GM11168 (cell line): ENCODE measurements at regions not wholly inside any gene's neighbourhood (a gene's known extent, or its start where the extent isn't known, plus 50 kb on each side); places are given as distances from the start of the nearest gene placed in this dataset.

Experiments used
- in situ Hi-C: fragments of 300-500 bp; cut with MboI; formaldehyde crosslinking; loops from one replicate; pipeline ENCODE4 v1.12.0; 2022; ENCODE audit warnings: low sequenced_read_pairs; ENCODE audit not compliant: unreplicated experiment

DNA sequence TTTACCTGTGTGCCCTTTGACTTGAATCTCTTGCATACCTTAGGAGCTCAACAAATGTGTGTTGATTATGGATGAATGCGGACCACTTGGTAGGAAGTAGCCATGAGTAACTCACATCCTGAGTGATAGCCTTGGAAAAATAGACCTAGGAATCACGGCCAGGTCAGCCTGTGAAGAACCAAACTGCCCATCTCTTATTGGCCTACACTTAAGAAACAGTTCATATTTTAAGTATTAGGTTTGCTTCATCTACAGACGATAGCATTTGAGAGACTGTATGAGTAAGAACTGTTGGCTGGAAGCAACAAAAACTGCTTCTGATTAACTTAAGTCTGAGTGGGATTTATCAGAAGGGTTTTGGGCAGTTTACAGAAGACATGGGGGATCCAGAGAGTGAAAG is 152.5 kb upstream of the ADRA1D start:
- in situ Hi-C loops, result no loop called here

DNA sequence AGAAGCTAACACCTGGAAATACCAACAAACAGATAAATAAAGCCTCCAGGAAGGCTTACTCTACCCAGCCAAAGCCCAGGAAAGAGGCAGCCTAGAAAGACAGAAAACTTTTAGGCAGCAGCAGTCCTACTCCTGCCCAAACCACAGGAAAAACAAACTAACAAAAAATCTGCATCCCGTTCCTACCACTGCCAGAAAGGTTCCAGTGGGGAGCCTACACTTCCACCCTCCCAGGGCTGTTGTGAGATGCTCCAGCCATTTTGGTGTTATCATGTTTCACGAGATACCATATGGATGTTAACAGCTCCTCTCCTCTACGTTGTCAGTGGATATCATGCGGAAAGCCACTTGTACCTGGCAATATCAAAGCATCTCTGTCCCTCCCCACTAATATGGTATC is 135.9 kb upstream of the ADRA1D start:
- in situ Hi-C loops, result no loop called here

DNA sequence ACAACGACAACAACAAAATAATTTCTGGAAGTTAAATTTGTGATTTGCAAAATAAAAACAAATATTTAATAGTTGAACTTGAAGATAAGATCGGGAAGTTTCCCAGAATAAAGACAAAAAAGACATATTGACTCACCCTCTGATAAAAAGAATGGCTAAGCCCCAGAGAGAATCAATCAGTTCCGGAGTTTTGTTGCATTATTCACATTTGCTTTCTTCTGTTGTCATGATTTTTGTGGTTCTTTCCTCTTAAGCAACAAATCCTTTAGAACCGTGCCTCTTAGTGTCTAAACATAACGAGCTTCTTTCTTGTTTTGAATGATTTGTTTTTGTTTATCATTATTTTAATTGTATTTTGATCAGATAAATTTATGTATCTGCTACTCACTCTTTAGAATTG is 134.9 kb upstream of the ADRA1D start:
- in situ Hi-C loops, result no loop called here

DNA sequence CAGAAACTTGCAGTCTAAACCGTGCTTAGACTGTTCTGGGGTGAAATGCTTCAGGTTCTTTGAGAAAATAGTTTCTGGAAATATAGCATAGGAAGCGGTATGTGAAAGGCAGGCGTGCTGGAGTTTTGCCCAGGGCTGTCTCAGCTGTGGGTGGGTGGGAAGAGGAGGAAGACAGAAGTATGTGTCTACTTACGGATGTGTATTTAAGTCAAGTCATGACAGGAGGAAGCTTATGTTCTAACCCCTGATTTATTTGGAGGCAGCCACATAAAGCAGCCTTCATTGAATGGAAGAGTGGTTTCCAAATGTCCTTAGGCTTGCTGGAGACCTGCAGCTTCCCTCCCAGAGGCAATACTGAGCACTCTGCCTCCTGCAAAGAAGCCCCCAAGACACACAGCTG is 126.8 kb upstream of the ADRA1D start:
- in situ Hi-C loops, result no loop called here

DNA sequence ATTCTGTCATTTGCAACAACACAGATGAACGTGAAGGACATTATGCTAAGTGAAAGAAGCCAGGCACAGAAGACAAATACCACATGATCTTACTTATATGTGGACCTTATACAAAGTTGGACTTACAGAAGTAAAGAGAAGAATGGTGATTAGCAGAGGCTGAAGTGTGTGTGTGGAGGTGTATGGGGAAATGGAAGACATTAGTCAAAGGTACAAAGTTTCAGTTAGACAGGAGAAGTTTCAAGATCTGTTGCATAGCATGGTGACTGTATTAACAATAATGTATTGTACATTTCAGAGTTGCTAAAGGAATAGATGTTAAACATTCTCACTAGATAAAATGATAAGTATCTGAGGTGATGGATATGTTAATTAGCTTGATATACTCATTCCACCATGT is 124.4 kb upstream of the ADRA1D start:
- in situ Hi-C loops, result no loop called here

DNA sequence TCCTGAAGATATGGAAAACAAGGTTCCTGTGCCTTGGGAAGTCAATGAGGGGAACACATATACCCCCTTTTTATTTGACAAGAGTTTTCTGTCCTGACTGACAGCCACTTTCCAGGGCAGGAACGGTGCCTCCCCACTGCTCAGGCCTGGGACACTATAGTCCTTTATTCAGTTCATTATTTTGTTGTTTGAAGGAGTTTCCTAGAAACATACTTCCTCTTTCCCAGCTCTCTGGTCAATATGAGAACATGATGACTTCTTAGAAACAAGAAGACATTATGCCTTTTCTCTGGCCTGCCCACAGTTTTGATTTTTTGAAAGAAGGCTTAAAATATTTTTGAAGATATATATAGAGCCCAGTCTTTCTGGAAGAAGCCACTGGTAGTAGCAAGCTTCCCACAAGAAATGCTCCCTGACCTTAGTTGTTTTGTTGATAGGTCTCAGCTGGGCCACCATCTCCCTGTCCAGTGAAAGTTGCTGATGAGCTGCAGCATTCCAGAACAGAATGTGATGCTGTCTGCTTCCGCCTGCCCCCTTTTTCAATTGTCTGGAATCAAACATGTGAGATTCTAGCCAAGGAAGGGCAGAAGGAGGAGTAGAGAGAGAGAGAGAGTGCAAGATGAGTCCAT is 122.7 kb upstream of the ADRA1D start:
- in situ Hi-C loops, result no loop called here

DNA sequence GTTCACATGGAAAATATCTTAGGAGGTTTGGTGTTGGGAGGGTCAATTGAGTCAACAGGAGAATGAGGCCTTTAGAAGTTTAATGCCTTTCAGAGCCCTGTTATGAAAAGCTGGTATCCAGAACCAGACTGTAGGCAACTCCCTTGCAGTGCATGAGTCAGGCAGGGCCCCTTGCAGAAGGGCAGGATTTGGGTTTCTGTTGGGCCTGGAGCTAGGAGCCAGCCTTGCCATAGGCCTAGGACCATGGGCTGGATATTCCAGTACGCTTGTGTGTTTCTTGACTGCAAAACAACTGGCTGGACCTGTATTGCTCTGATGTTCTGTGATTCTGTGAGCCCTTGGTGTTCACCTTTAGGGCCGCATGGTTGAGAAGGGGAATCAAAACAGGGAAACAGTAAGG is 121.8 kb upstream of the ADRA1D start:
- in situ Hi-C loops, result no loop called here

DNA sequence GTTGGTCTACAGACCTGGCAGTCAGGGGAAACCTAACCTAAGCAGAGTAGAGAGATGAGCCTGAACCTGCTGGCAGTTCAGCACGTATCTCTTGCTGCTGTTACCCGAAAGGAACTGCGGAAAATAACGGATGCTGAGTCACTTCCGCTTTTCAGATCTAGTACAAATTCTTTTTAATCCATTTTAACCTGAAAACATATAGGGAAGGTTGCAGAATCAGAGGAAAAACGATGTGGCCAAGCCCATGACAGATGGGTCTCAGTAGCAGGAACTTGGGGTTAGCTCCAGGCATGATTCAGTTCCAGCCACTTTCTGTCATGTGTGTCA is 120.7 kb upstream of the ADRA1D start:
- in situ Hi-C loops, result no loop called here

DNA sequence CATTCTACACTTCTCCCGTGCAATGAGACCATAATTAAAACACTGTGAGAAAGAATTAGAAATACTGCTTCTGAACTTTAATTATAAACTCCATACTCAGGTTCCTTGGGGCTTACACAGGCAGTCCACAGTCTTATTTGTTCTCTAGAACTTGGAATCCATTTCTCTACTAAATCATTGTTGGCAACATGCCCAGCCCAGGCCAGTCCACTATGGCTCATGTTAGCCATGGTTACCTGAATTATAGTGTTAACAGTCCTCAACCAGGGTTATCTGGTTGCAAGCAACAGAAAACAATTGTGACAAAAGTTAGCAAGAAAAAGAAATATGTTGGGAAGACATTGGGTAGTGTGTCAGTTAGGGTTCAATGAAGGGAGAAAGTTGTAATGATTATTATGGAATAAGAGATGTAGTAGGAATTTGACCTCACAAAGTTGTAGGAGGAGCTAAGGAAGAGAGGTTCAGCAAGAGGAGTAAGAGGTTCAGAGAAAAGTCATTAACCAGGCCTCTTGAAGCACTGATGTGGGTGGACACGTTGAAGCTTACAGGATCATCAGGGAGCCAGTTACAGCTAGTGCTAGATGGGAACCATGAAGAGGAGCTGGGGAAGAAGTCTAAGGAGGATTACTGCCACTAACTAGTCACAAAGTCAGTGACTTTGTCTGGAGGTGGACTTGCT is 120.2 kb upstream of the ADRA1D start:
- in situ Hi-C loops, result no loop called here

DNA sequence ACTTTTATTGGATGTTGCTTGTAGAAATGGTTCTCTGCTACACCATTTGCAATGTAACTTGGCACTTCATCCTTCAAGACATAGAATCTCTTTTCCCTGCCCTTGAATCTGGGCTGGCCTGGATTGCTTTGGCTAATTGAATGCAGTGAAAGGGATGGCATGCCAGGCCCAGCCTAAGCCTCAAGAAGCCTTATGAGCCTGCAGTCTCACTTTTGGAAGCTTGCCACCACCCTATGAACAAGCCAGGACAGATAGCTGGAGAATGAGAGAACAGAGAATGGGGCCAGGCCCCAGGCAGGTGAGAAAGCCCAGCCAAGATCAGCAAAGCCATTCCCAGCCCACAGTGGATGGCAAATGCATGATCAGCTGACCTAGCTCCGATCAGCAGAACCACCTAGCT is 117.0 kb upstream of the ADRA1D start:
- in situ Hi-C loops, result no loop called here

DNA sequence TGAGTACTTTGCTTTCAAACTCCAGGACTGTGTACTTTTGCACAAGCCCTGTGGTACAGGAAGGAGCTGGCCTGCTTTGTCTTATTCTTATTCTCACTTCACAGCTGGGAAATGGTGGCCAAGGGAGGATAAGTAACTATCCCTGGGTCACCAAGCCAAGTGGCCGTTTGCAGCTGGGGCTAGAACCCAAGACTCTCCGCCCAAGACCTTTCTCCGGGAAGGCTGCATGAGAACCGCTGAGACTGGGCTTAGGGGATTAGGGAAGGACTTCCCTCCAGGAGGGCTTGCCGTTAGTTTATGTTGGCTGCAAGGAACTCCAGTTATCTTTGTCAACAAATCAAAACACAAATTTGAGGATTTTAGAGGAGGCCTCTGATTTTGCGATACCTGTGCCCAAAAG is 109.5 kb upstream of the ADRA1D start:
- in situ Hi-C loops, result no loop called here

DNA sequence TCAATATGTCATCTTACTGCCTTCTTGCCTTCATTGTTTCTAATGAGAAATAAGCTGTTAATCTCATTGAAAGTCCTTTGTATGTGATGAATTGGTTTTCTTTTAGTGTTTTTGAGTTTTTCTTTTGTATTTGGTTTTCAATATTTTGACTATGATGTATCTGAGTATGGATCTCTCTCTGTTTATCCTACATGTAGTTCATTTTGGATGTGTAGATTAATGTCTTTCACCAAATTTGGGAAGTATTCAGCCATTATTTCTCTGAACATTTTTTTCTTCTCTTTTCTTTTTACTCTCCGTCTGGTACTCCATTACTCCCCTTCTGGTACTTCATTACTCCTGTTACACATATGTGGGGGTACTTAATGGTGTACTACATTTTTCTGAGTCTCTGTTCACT is 103.3 kb upstream of the ADRA1D start:
- in situ Hi-C loops, result no loop called here

DNA sequence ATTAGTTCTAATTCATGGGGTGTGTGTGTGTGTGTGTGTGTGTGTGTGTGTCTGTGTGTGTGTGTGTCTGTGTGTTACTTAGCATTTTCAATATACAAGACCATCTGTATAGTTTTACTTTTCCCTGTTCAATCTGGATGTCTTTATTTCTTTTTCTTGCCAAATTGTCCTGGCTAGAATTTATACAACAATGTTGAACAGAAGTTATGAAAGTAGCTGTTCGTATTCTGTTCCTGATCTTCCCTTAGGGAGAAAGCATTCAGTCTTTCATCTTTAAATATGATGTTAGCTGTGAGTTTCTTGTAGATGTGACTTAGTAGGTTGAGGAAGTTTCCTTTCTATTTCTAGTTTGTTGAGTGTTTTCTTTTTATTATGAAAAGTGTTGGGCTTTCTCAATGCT is 101.0 kb upstream of the ADRA1D start:
- in situ Hi-C loops, result no loop called here

DNA sequence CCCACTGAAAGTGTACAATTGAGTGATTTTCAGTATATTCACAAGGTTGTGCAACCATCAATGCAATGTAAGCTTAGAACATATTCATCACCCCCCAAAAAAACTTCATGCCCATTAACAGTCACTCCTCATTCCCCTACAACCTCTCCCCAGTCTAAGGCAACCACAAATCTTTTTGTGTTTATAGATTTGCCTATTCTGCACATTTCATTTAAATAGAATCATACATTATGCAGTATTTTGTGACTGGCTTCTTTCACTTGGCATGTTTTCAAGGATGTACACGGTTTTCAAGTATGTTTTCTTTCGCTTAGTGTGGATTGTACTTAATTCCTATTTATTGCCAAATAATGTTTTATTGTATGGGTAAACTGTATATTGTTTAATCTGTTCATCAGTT is 95.6 kb upstream of the ADRA1D start:
- in situ Hi-C loops, result no loop called here

DNA sequence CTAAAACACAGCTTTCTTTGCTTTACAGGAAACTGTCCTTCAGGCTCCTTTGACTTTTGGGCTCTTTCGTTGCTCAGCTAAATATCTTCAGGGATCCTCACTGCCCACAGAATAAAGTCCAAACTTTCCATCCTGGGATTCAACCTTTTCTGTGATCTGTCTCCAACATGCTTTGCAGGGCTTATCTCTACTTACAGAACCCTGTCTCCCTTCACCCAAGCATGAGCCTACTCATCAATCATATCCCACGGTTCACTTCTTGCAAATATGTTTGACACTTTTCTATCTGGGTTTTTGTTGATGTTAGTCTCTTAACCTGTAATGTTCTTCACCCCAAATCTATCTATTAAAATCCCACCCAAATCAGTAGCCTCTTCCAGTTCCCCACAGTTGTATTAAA is 93.5 kb upstream of the ADRA1D start:
- in situ Hi-C loops, result no loop called here

DNA sequence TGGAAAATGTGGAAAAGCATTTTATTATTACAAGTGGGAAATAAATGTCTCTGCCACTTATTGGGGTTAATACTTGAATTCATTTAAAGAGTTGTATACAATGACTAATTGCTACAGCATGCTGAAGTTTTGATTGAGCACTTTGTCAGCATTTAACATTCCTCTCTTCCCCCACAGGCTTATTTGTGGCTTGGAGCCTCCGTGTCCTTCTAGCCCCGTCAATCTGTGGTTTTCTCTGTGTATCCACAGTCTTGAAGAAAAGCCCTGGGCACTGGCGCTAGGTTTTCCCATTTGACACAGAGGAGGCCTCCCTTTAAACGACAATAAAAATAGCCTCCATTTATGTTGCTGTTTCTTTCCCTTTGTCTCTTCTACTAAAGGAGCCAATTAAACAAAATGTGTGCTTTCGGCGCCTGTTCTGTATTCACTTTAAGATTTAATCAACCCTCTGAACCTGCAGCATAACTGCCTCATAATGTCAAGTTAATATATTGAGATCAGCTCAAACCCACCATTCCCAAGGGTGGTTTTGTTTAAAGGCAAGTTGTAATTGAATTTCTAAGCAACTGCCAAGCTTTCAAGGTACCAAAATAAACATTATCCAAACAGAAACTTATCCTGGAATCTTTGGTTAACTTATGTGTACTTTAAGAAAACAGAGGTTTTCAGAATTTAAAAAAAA is 92.9 kb upstream of the ADRA1D start:
- in situ Hi-C loops, result no loop called here

DNA sequence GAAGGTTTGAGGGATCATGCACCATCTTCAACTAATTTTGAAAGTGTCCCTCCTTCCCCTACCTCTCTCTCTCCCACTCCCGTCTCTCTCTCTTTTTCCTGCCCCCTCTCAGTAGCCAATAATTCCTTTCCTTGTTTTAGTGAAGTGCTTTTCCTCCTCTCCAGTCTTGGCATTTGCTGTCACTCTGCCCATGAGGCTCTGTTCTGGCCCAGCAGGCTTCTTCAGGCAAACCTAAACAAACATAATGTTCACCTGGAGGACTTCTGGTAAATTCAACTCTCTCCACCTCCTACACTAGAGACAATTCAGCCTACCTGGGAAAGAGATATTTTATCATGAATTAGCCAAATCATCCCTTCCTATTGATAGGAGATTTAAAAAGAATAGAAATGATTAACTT is 86.6 kb upstream of the ADRA1D start:
- in situ Hi-C loops, result no loop called here

DNA sequence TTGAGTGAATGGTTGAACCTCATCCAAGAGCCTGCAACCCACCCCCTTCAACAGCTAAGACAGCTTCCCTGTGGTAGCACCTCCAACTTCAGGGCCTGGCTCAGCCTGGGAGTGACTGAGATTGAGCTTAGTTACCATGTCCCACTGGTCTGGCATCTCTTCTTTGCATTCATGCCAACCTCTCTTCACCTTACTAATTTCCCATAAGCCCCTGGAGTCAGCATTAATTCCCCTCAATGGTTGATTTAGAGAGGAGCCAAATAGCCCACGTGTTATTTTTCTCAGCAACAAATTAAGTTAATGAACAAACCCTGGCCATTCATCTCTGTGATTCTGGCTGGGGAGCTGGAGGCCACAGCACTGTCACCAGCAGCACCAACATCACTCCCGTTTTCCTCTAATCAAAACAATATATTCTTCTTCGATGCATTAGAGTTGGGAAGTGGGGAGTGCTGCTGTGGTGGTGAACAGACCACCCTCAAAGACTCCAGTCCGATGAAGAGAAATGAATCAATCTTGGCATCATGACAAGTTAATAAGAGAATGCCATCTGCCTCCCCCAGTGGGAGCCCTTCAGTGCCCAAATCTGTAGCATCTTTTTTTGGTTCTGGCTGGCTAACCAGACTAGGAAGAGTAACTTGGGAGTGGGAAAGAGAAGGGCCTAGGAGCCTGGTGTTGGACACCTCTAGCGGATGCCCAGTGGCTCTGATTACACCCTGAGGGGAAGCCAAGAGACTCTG is 83.2 kb upstream of the ADRA1D start:
- in situ Hi-C loops, result no loop called here

DNA sequence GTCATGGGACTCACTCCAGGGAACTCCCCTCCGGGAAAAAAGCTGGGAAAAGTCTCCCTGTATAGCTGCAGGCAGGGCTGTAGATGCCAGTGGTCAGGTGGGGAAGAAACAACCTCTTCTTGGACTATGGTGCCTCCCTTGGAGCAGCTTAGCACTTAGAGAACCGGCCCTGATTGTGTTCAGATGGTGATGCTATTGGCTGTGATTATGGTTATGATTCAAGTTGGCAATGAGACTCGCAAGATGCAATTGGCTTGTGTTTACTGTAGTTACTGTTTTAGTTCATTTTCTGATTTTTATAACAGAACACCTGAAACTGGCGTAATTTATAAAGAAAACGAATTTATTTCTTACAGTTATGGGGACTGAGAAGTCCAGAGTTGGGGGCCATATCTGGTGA is 80.9 kb upstream of the ADRA1D start:
- in situ Hi-C loops, result no loop called here

DNA sequence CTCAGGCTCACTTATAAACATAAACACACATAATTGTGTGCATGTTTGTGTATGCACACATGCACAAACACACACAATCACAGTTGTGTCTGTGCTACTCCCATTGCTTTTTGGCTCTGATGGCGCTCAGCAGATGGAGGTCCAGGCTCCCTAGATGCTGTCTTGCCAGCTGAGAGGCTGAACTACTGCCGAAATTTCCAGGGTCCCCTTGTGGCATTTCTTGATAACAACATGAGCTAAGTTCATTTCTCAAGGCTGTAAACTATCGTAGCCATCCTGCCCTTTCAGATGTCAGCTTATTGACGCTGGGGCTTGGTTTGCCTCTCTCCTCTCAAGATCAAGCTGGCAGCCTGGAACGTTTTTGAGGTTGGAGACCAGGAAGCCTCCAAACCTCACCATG is 80.1 kb upstream of the ADRA1D start:
- in situ Hi-C loops, result no loop called here

DNA sequence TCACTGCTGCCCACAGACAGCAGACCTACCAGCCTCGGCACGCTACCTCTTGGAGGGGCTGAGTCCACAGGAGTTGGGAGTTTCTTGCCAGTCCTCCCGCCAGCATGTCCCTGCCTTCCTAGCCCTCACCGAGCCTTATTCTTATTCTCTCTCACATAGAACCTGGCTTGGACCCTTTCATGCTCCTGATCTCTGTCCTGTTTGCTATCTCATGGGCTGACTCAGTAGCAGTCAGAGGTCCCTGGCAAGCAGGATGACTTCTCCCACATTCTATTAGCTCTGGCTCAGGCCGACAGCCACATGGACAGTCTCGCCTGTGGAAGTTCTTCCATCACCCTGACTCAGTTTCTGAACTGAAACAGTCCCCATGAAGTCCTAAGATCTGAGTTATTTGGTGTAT is 79.5 kb upstream of the ADRA1D start:
- in situ Hi-C loops, result no loop called here
